HG03108 (cell line): ENCODE measurements at regions not wholly inside any gene's neighbourhood (a gene's known extent, or its start where the extent isn't known, plus 50 kb on each side); places are given as distances from the start of the nearest gene placed in this dataset.
"Not testable (repeated sequence)": the region's sequence is repeated elsewhere in the genome, so short reads cannot be mapped to it uniquely, and the experiment has no call there.

Source experiments
- ATAC-seq: cut with Tn5 transposase; IDR thresholded peaks from one replicate; pipeline ENCODE4 v1.9.1; 2021; ENCODE audit warnings: moderate library complexity; ENCODE audit not compliant: unreplicated experiment

DNA sequence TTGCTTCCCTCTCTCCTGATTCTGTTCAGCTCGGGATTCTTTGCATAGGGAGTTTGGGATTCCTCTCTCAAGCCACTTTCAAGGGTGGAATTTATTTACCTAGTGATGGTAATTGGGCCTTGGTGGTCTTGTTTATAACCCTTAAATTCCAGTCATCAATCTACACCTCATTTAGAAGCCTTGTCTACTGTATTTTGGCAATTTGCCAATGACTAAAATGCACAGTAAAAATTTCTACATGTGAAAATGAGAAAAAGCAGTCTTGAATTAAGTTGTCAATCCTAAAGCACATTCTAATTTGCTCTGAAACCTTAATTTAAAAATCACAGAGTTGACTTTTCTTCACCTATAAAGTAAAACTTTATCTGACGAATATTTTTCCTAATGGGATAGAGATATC is 749.2 kb upstream of the CRIM1 start:
- no peak for ATAC-seq

DNA sequence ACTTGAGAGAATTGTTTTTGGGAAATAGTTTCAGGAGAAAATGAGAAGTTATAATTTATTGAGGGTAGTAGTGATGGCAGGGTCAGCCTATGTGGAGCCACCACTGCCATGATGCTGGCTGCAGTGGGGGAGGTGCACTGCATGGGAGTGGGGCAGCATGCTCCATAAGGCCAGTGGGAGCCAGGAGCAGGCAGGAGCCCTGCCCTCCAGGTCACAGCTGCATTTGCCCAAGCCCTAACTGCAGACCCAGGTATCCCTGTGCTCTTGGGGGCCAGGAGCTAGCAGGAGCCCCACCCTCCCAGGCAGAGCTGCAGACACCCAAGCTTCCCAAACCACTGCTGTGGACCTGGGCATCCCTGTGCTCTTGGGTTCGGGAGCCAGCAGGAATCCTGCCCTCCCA is 757.3 kb upstream of the CRIM1 start:
- ATAC-seq: no peak

DNA sequence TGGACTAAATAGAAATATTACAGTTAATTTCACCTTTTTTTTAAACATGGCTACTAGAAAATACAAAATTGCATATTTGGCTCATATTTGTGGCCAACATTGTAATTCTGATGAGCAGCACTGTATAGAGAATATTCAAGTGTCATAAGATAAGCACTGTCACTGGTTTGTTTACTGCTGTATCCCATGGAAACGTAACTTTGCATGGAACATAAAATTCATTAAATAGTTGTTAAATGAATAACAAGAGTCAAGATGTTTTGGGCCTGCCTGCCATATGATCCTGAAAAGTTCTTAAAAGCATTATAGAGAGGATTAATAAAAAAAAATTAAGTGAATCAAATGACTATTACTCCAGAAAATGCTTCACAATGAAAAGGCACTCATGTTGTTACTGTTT is 763.7 kb upstream of the CRIM1 start:
- no peak for ATAC-seq

DNA sequence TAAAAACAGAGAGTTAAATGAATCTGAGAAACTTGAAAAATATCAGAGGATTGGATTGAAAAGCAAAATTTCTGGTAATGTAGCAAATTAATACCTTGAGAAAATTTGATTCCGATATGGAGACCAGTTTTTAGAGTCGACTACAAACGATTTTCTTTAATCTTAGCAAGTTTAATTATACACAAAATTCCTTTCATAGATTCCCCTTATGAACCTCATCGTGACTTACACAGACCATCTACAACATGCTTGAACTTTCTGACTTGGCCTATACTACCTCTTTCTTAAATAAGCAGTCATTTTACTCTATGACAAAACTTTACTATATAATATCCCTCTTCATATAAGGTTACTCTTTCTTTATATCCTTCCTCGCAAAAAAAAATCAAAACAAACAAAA is 769.6 kb upstream of the CRIM1 start:
- ATAC-seq: no peak

DNA sequence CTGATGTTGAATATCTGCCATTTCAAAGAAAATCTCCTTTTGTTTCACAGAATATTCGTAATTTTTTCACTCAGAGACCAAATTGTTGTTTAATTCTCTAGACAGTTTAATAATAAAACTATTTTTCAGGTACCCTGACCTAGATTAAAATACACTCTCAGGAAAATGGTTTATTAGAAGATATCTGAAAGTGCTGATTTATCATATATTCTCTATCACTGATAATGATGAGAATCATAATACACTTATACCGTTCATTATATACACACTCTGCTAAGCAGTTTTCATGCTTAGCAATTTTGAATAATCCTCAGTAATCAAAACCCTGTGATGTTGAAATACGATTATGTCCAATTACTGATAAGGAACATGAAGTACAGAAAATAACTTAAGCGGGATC is 772.9 kb upstream of the CRIM1 start:
- ATAC-seq: no peak

DNA sequence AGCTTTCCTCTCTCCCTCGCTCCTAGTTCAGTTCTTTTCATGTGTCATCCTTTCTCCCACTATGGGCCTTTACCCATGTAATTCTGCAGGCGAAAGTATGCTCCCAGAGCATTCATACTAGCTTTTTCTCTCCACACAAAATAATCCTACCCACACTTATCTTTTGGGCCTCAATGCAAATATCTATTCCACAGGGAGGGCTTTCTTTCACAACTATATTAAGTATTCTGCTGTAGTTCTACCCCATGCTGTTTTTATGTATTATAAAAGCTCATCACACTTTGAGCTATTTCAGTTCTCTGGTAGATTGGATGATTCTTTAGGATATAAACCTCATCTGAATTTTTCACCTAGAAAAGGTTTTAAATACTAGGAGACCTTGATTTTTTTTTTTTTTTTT is 774.6 kb upstream of the CRIM1 start:
- ATAC-seq: no peak

DNA sequence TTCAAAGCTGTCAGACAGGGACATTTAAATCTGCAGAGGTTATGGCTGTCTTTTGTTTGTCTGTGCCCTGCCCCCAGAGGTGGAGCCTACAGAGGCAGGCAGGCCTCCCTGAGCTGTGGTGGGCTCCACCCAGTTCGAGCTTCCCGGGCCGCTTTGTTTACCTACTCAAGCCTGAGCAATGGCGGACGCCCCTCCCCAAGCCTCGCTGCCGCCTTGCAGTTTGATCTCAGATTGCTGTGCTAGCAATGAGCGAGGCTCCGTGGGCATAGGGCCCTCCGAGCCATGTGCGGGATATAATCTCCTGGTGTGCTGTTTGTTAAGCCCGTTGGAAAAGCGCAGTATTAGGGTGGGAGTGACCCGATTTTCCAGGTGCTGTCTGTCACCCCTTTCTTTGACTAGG is 787.0 kb upstream of the CRIM1 start:
- not testable (repeated sequence) for ATAC-seq

DNA sequence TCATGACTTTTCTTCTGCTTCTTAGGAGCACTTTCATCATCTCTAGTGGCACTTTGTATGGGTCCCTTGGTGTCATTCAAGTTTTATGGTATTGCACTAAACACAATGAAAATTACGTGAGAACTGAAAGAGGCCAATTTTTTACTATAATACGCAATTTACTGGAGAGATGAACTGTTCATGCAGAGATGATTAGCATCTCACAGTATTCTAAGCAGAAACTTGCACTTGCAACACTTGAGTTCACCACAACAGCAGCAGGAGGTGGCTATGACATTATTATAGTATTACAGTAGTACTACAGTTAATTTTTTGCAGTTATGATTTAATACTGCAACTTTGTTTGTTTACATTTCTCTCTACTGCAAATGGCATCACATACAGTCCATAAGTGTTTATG is 793.1 kb upstream of the CRIM1 start:
- ATAC-seq: no peak

DNA sequence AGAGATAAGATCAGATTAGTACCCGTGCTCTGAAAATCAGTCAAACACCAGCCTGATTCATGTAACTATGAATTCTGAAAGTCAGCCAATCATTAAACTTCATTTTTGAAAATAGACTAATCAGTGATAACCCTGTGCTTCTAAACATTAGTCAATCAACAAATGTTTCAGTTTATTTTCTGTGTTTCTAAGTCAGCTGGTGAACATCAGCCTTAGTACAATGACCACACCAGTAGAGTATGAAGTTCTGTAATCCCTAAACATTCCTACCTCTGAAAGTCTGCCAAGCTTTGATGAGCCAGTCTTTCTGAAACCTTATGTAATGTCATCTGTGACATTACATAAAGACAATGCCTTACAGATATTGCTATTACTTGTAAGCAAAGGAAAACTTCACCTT is 807.4 kb upstream of the CRIM1 start:
- ATAC-seq: no peak

DNA sequence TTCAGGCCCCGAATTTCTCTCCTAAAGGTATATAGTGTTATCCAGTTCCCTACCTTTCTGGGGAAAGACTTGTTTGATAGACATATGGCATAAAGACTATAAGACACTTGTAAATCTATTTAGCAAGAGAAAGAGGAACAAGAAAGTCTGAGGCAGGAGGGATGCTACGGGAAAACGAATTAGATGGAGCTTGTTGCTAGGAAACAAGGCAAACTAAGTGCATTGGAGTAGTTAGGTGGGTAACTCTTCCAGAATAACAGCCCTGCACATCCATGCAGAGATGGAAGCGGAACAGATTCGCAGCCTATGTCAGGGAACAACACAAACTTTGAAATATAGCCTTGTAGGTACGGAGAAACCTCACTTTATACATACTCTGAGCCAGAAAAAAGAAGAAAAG is 810.3 kb upstream of the CRIM1 start:
- ATAC-seq: no peak

DNA sequence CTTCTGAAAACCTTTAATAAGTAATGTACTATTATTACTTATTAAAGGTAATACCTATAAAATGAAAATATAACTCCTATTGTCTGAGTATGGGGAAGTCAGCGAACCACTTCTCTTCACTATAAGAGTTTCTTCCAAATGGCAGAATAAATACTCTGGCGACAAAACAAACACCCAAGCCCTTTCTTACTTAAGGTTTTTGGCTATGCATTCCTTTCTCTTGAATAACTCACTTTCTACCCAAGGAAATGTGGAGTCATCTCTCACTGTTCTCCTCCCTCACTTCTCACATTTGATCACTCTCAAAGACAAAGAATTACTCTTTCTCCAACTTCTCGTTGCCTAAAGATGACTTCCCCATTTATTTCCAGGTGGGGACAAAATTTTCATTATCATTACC is 816.8 kb upstream of the CRIM1 start:
- ATAC-seq: no peak

DNA sequence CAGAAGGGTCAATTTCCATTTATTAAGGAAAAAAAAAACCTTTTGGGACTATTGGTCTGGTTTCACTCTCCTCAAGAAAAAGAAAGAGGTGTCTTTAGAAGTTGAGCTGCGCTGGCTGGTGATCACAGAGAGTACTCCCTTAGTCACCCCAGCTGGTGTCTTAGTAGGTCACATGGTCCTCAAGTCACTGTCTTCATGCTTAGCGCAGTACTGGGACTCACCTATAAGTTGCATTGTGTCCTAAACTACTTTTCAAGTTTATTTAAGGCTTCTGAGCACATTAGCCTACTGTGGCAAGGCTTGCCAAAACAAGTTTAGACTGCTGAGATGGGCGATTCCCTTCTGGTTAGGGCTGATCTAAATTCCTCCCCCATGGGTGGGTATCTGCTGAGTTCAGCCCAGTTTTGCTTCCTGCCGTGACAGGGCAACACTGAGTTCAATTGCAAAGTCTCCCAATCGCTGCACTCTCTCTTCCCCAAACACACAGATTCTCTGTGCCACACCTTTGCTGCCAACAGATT is 824.9 kb upstream of the CRIM1 start:
- ATAC-seq: no peak

DNA sequence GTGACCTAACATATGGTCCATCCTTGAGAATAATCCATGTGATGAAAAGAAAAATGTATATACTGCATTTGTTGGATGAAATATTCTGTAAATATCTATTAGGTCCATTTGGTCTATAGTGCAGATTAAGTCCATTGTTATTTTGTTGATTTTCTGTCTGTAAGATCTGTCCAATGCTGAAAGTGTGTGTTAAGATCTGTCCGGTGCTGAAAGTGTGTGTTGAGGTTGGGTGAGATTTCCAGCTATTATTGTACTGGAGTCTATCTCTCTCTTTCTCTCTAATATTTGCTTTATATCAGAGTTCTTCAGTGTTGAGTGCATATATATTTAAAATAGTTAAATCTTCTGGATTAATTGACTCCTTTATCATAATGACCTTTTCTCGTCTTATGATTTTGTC is 828.8 kb upstream of the CRIM1 start:
- no peak for ATAC-seq

DNA sequence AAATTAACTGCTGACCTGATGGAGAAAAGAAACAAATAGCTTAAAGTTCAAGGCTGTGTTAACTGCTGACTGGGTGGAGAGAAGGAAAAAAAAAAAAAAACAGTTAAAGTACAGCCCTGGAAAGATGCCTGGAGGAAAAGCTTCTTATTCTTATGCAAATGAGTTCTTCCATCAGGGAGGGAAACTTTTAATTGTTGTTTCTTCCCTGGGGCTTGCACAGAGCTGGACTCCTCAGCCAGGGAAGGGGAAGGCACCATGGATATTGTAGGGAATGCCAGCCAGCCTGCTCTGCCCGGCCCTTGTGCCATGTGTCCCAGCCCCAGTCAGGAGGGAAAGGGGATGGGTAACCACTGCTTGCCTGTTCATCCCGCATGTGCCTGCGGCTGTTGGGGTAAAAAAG is 833.1 kb upstream of the CRIM1 start:
- ATAC-seq: no peak

DNA sequence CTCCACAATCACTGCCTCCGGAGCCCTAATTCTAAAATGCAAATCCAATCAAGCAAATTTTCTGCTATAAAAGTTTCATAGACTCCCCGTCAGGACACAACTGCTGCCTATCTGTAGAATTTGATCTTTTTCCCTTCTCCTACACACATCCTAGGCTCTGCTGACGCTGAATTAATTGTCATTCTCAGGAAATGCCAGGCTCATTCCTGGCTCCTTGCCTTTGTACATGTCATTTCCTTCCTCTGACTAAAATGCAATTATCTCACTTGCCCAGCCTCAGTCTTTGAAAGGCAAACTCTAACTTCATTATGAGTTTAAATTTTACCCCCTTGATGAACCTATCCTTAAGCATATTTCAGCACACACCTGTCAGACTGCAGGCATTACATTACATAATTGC is 844.9 kb upstream of the CRIM1 start:
- ATAC-seq: no peak

DNA sequence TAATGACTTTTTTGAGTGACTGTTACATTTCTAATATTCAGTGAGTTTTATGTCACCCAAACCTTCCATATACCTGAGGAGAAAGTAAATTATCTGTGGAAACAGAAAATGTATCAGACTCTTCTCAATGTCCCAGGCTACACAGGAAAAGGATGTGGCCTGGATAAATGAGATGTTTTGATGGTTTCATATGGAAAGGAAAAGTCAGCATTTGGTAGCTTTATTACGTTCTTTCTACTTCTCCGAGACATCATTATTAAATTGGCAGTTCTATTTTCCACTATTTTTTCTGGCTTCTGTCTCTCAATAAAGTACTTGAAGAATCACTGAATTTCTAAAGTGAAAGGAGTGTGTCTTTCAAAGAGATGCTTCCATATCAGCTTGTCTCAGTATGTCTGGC is 847.0 kb upstream of the CRIM1 start:
- ATAC-seq: no peak

DNA sequence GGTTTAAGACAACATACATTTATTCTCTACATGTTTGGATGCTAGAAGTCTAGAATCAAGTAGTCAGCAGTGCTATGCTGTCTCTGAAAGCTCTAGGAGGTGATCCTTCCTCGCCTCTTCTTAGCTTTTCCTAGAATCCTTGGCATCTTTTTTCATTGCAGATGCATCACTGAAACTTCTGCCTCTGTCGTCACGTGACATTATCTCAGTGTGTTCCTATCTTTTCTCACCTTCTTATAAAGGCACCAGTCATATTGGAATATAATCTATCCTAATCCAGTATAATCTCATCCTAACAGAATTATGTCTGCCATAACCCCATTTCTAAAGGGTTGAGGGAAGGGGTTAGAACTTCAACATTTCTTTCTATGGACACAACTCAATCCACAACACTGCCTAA is 851.2 kb upstream of the CRIM1 start:
- ATAC-seq: no peak

DNA sequence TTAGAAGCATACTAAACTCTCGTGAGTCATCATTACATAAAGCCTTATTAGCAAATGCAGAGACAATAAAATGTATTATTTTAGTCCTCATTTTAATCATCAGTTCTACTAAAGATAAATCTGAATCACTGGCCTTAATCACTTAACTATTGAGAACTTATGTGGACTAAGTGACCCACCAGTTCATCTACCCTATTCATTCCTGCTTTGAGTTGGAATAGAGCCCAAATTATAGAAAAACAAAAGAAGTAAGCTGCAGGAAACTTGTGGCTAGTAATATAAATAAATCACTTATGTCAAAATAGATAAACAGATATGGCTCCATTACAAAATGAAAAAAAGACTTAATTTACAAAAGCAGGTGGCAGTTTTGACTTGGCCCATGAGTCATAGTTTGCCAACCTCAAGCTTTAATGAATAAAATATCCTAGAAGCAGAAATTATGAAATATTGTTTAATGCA is 851.8 kb upstream of the CRIM1 start:
- ATAC-seq: no peak

DNA sequence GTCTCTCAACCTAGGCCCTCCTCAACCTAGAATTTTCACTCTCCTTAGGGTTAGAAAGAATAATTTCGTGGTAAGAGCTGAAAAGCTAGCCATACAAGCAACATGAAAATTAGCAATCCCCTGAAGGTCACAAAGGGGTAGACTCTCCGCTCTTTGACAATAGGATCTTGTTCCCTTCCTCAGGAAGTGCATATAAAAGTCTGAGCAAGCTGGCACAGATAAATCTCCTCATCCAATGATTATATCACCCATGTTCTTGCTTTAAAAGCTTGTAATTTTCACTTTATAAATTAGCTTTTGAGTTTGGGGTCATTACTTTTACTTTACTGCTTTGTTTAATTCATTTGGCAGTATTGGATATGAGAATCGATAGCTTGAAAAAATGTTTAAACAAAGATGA is 852.3 kb upstream of the CRIM1 start:
- ATAC-seq: no peak

DNA sequence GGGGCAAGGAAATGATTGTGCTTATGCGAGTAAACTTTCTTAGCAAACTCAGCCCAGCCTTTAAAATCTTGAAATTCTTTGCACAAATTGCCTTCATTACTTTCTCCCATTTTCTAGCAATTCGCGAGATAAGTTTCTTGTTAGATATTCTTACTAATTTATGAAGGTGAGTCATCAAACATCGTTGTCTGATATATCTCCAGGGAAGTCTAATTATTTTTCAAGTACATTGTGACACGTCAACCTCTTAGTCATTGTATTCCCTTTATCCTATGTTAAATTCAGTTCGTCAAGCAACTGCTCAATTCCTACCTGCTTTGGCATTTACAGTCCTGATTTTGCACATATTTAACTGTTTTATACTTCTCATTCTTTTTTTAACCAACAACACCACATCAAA is 854.5 kb upstream of the CRIM1 start:
- ATAC-seq: no peak

DNA sequence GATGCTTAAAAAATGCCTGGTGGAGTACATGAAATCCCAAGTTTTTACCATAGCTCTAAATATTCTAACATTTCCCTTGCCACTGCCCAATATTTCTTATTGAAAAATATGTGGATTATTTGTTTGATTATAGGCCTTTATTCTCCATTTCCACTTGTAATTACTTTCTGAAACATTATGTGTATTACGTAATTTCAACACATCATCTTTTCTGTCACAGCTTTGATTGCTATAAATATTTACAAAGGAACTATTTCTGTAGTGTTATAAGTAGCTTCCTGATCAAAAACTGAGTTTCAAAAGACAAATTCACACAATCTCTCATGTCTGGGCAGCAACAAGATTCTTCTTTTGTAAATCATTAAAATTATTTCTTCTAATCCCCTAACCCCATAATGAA is 859.6 kb upstream of the CRIM1 start:
- ATAC-seq: no peak

DNA sequence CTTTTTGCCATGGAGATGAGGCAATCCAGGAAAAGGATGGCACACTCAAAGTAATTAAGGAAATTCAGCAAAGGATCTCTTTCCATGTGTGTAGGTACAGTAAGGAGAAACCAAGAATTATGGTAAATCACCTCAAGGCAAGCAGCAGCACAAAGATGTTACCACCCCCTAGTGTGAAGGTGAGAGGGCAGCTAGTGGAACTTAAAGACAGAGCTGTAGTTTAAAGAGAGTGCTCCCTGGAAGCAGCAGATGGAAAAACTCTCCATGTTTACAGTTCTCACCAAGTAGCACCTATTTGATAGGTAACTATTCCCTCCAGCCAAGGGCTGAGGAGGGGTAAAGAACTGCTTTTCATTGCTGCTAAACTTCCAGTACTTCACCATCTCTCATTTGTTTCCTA is 860.4 kb upstream of the CRIM1 start:
- ATAC-seq: no peak

DNA sequence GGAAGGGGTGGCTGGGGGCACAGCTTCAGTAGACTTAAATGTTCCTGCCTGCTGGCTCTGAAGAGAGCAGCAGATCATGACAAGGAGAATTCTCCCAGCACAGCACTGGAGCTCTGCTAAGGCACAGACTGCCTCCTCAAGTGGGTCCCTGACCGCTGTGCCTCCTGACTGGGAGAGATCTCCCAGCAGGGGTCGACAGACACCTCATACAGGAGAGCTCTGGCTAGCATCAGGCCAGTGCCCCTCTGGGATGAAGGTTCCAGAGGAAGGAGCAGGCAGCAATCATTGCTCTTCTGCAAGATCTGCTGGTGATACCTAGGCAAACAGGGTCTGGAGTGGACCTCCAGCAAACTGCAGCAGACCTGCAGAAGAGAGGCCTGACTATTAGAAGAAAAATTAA is 877.5 kb upstream of the CRIM1 start:
- ATAC-seq: not testable (repeated sequence)

DNA sequence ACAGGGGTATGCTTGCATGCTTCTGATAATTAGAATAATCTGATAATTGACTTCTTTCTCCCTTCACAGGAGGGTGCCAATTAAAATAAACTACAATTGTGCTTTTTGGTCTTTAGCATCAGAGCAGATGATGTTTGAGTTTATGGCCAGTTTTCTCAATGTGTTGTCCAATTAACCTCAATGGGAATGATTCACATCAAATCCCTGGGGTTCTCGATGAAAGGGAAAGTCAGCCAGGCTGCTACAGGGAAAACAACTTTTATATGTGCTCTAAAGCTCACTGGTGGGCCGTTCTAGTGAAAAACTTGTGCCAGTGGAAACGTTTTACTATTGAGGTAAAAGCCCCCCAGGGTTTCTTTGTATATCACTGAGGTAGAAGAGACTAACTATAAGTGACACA is 887.3 kb upstream of the CRIM1 start:
- ATAC-seq: no peak
